WTC11 (cell line): ENCODE measurements at regions not wholly inside any gene's neighbourhood (a gene's known extent, or its start where the extent isn't known, plus 50 kb on each side); places are given as distances from the start of the nearest gene placed in this dataset.

Experiments
- ATAC-seq: fragments of 200-7000 bp; cut with Tn5 transposase; 2 replicates; pipeline ENCODE4 v1.10.0; 2021; ENCODE audit warnings: mild to moderate bottlenecking, moderate library complexity
- CTCF ChIA-PET: fragments of 300-600 bp; sonication (Branson Sonifier 250); formaldehyde crosslinking; loops from one replicate; lab custom pipeline; 2021; ENCODE audit warnings: antibody characterized with exemption; lab: Charles Lee
- POLR2A ChIA-PET: fragments of 350-600 bp; sonication (Branson Sonifier 250); formaldehyde crosslinking; loops from one replicate; lab custom pipeline; 2021; ENCODE audit warnings: antibody characterized with exemption; lab: Charles Lee
- DNase-seq: peaks from one replicate; pipeline ENCODE4 v3.0.0; 2021; ENCODE audit warnings: low spot score
- H3K27ac Mint-ChIP-seq: 2 replicates; pipeline ENCODE4 v1.8.0; 2021; ENCODE audit warnings: mixed read lengths
- H3K27me3 Mint-ChIP-seq: 2 replicates; pipeline ENCODE4 v1.8.0; 2021; ENCODE audit warnings: low read depth, mild to moderate bottlenecking, moderate library complexity, mixed read lengths
- H3K36me3 Mint-ChIP-seq: 2 replicates; pipeline ENCODE4 v1.8.0; 2021; ENCODE audit warnings: mixed read lengths
- H3K4me1 Mint-ChIP-seq: 2 replicates; pipeline ENCODE4 v1.8.0; 2022; ENCODE audit warnings: mixed read lengths
- H3K4me3 Mint-ChIP-seq: 2 replicates; pipeline ENCODE4 v1.8.0; 2021; ENCODE audit warnings: mild to moderate bottlenecking, moderate library complexity, mixed read lengths
- H3K9me3 Mint-ChIP-seq: 2 replicates; pipeline ENCODE4 v1.8.0; 2021; ENCODE audit warnings: mixed read lengths
- CBFB ChIP-seq: sonication (generic); formaldehyde crosslinking; IDR thresholded peaks from 2 replicates; pipeline ENCODE4 v1.8.1; 2022; ENCODE audit warnings: mild to moderate bottlenecking, low read depth, missing genetic modification reagents
- EMX1 ChIP-seq: fragments of 250-450 bp; sonication (Bioruptor Pico); IDR thresholded peaks from 2 replicates; pipeline ENCODE4 v1.8.0; 2021; ENCODE audit warnings: mild to moderate bottlenecking
- ESRRA ChIP-seq: sonication (generic); formaldehyde crosslinking; IDR thresholded peaks from 2 replicates; pipeline ENCODE4 v1.8.1; 2022; ENCODE audit warnings: mild to moderate bottlenecking, missing genetic modification reagents, borderline replicate concordance
- ETV6 ChIP-seq: sonication (generic); formaldehyde crosslinking; IDR thresholded peaks from 2 replicates; pipeline ENCODE4 v1.8.1; 2022; ENCODE audit warnings: mild to moderate bottlenecking, missing genetic modification reagents
- GRHL2 ChIP-seq: fragments of 250-450 bp; sonication (Bioruptor Pico); IDR thresholded peaks from 2 replicates; pipeline ENCODE4 v1.8.0; 2022; ENCODE audit warnings: mild to moderate bottlenecking, moderate library complexity; ENCODE audit not compliant: insufficient replicate concordance, severe bottlenecking
- KAT7 ChIP-seq: sonication (generic); formaldehyde crosslinking; IDR thresholded peaks from 2 replicates; pipeline ENCODE4 v1.8.1; 2023; ENCODE audit warnings: missing genetic modification reagents, mild to moderate bottlenecking, borderline replicate concordance
- MXD4 ChIP-seq: fragments of 250-450 bp; sonication (Bioruptor Pico); IDR thresholded peaks from 2 replicates; pipeline ENCODE4 v1.8.0; 2021; ENCODE audit warnings: mild to moderate bottlenecking, moderate library complexity, borderline replicate concordance
- RELA ChIP-seq: sonication (generic); formaldehyde crosslinking; IDR thresholded peaks from 2 replicates; pipeline ENCODE4 v1.8.1; 2022; ENCODE audit warnings: missing genetic modification reagents, mild to moderate bottlenecking, borderline replicate concordance
- RORB ChIP-seq: fragments of 250-450 bp; sonication (Bioruptor Pico); IDR thresholded peaks from 2 replicates; pipeline ENCODE4 v1.9.0; 2021; ENCODE audit warnings: mild to moderate bottlenecking
- TP53 ChIP-seq: sonication (generic); formaldehyde crosslinking; IDR thresholded peaks from 2 replicates; pipeline ENCODE4 v1.8.1; 2023; ENCODE audit warnings: mild to moderate bottlenecking, missing genetic modification reagents
- ZNF121 ChIP-seq: sonication (generic); formaldehyde crosslinking; IDR thresholded peaks from 2 replicates; pipeline ENCODE4 v1.8.0; 2023; ENCODE audit warnings: missing genetic modification reagents
- ZNF219 ChIP-seq: sonication (generic); formaldehyde crosslinking; IDR thresholded peaks from 2 replicates; pipeline ENCODE4 v1.8.0; 2023; ENCODE audit warnings: missing genetic modification reagents, mild to moderate bottlenecking, borderline replicate concordance
- ZNF232 ChIP-seq: sonication (generic); formaldehyde crosslinking; IDR thresholded peaks from 2 replicates; pipeline ENCODE4 v1.8.0; 2022; ENCODE audit warnings: mild to moderate bottlenecking, missing genetic modification reagents
- TF ChIP-seq, protein P1 (sequence below): fragments of 250-450 bp; sonication (Bioruptor Pico); IDR thresholded peaks from 2 replicates; pipeline ENCODE4 v1.9.0; 2021; ENCODE audit warnings: mild to moderate bottlenecking
- TF ChIP-seq, protein P2 (sequence below): sonication (generic); formaldehyde crosslinking; IDR thresholded peaks from 2 replicates; pipeline ENCODE4 v1.8.1; 2023; ENCODE audit warnings: mild to moderate bottlenecking, moderate library complexity, missing genetic modification reagents
- TF ChIP-seq, protein P3 (sequence below): fragments of 250-450 bp; sonication (Bioruptor Pico); IDR thresholded peaks from 2 replicates; pipeline ENCODE4 v1.9.0; 2021; ENCODE audit warnings: mild to moderate bottlenecking, borderline replicate concordance
- TF ChIP-seq, protein P4 (sequence below): sonication (generic); formaldehyde crosslinking; IDR thresholded peaks from 2 replicates; pipeline ENCODE4 v1.8.0; 2022; ENCODE audit warnings: mild to moderate bottlenecking, missing genetic modification reagents
- TF ChIP-seq, protein P5 (sequence below): sonication (generic); formaldehyde crosslinking; IDR thresholded peaks from 2 replicates; pipeline ENCODE4 v1.8.0; 2022; ENCODE audit warnings: mild to moderate bottlenecking, missing genetic modification reagents

GRCh38 chr1:22385537-22385936 lies 66.1 kb upstream of the ZBTB40 start (continued):
- no peak for TF ChIP-seq RELA (CRISPR knock-in tag)
- no peak for TF ChIP-seq ETV6 (CRISPR knock-in tag)

- CTCF ChIA-PET: no interaction called here
- DNase-seq: no peak
- Mint-ChIP-seq H3K27me3 (no peaks in the 10 kb centered on the region; the same call in 1 of the 2 replicates), H3K27ac (no peak overlapping the region), H3K4me1 (peaks cover 14% of the 10 kb centered on the region), H3K36me3 (no peaks in the 10 kb centered on the region), H3K4me3 (no peak overlapping the region), H3K9me3 (peaks cover 3% of the 10 kb centered on the region; the same call in 1 of the 2 replicates)
- POLR2A ChIA-PET: no interaction called here
- ATAC-seq: no peak
- TF ChIP-seq ZNF219 (CRISPR knock-in tag): no peak
- TF ChIP-seq, protein P1, sequence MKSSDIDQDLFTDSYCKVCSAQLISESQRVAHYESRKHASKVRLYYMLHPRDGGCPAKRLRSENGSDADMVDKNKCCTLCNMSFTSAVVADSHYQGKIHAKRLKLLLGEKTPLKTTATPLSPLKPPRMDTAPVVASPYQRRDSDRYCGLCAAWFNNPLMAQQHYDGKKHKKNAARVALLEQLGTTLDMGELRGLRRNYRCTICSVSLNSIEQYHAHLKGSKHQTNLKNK (CRISPR knock-in tag): no peak
- TF ChIP-seq, protein P2, sequence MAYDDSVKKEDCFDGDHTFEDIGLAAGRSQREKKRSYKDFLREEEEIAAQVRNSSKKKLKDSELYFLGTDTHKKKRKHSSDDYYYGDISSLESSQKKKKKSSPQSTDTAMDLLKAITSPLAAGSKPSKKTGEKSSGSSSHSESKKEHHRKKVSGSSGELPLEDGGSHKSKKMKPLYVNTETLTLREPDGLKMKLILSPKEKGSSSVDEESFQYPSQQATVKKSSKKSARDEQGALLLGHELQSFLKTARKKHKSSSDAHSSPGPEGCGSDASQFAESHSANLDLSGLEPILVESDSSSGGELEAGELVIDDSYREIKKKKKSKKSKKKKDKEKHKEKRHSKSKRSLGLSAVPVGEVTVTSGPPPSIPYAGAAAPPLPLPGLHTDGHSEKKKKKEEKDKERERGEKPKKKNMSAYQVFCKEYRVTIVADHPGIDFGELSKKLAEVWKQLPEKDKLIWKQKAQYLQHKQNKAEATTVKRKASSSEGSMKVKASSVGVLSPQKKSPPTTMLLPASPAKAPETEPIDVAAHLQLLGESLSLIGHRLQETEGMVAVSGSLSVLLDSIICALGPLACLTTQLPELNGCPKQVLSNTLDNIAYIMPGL (CRISPR knock-in tag): no peak
- TF ChIP-seq MXD4 (CRISPR knock-in tag): no peak
- TF ChIP-seq TP53 (CRISPR knock-in tag): no peak
These were observed 64.9 kb upstream of the ZBTB40 start for GRCh38 chr1:22386774-22387173.

GRCh38 chr1:22387919-22388580 lies 63.6 kb upstream of the ZBTB40 start:
- H3K9me3 Mint-ChIP-seq: peaks cover 3% of the 10 kb centered on the region; the same call in 1 of the 2 replicates
- no peak overlapping the region for H3K27ac Mint-ChIP-seq
- CTCF ChIA-PET: interaction anchor here (1.5 to 1.8 kb wide), 2 partner anchors 14 to 71 kb away, joined by 3 to 4 read pairs; no protein-coding TSS in a partner anchor
- no peaks in the 10 kb centered on the region for H3K36me3 Mint-ChIP-seq
- no peak overlapping the region for H3K4me3 Mint-ChIP-seq
- POLR2A ChIA-PET: no interaction called here
- no peaks in the 10 kb centered on the region; the same call in 1 of the 2 replicates for H3K27me3 Mint-ChIP-seq
- DNase-seq: no peak
- TF ChIP-seq ESRRA (CRISPR knock-in tag) (no peak), RORB (no peak), KAT7 (no peak), GRHL2 (CRISPR knock-in tag) (no peak), CBFB (no peak), EMX1 (CRISPR knock-in tag) (no peak), ZNF121 (CRISPR knock-in tag) (no peak), ZNF232 (no peak)
- TF ChIP-seq, protein P3, sequence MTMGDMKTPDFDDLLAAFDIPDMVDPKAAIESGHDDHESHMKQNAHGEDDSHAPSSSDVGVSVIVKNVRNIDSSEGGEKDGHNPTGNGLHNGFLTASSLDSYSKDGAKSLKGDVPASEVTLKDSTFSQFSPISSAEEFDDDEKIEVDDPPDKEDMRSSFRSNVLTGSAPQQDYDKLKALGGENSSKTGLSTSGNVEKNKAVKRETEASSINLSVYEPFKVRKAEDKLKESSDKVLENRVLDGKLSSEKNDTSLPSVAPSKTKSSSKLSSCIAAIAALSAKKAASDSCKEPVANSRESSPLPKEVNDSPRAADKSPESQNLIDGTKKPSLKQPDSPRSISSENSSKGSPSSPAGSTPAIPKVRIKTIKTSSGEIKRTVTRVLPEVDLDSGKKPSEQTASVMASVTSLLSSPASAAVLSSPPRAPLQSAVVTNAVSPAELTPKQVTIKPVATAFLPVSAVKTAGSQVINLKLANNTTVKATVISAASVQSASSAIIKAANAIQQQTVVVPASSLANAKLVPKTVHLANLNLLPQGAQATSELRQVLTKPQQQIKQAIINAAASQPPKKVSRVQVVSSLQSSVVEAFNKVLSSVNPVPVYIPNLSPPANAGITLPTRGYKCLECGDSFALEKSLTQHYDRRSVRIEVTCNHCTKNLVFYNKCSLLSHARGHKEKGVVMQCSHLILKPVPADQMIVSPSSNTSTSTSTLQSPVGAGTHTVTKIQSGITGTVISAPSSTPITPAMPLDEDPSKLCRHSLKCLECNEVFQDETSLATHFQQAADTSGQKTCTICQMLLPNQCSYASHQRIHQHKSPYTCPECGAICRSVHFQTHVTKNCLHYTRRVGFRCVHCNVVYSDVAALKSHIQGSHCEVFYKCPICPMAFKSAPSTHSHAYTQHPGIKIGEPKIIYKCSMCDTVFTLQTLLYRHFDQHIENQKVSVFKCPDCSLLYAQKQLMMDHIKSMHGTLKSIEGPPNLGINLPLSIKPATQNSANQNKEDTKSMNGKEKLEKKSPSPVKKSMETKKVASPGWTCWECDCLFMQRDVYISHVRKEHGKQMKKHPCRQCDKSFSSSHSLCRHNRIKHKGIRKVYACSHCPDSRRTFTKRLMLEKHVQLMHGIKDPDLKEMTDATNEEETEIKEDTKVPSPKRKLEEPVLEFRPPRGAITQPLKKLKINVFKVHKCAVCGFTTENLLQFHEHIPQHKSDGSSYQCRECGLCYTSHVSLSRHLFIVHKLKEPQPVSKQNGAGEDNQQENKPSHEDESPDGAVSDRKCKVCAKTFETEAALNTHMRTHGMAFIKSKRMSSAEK: no peak
- TF ChIP-seq, protein P4, sequence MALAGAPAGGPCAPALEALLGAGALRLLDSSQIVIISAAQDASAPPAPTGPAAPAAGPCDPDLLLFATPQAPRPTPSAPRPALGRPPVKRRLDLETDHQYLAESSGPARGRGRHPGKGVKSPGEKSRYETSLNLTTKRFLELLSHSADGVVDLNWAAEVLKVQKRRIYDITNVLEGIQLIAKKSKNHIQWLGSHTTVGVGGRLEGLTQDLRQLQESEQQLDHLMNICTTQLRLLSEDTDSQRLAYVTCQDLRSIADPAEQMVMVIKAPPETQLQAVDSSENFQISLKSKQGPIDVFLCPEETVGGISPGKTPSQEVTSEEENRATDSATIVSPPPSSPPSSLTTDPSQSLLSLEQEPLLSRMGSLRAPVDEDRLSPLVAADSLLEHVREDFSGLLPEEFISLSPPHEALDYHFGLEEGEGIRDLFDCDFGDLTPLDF (CRISPR knock-in tag): no peak
- TF ChIP-seq, protein P5, sequence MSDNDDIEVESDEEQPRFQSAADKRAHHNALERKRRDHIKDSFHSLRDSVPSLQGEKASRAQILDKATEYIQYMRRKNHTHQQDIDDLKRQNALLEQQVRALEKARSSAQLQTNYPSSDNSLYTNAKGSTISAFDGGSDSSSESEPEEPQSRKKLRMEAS (CRISPR knock-in tag): no peak
- TF ChIP-seq, all 79 proteins: peak for 0
- H3K4me1 Mint-ChIP-seq: peaks cover 14% of the 10 kb centered on the region
- no peak for ATAC-seq
